GM18498 (cell line): ENCODE measurements at regions not wholly inside any gene's neighbourhood (a gene's known extent, or its start where the extent isn't known, plus 50 kb on each side); places are given as distances from the start of the nearest gene placed in this dataset.

Experiments used
- ATAC-seq: cut with Tn5 transposase; IDR thresholded peaks from one replicate; pipeline ENCODE4 v1.9.1; 2021; ENCODE audit warnings: mild to moderate bottlenecking, moderate library complexity; ENCODE audit not compliant: unreplicated experiment

GRCh38 chr11:15532432-15532831, 417.7 kb downstream of the INSC start:
- ATAC-seq, result no peak

GRCh38 chr11:15534266-15534665, 419.5 kb downstream of the INSC start:
- no peak for ATAC-seq

- no peak for ATAC-seq
Measured at GRCh38 chr11:15535414-15535813, 420.7 kb downstream of the INSC start.

GRCh38 chr11:15536438-15536837, 421.7 kb downstream of the INSC start:
- ATAC-seq, result no peak

GRCh38 chr11:15539645-15540044, 424.9 kb downstream of the INSC start:
- ATAC-seq, result no peak

GRCh38 chr11:15541079-15541478, 426.4 kb downstream of the INSC start:
- ATAC-seq, result no peak

- no peak for ATAC-seq
Measured at GRCh38 chr11:15544353-15544752, 429.6 kb downstream of the INSC start.

GRCh38 chr11:15547685-15548084, 433.0 kb downstream of the INSC start:
- no peak for ATAC-seq

GRCh38 chr11:15551901-15552851, 437.5 kb downstream of the INSC start:
- ATAC-seq, result no peak

- no peak for ATAC-seq
Measured at GRCh38 chr11:15555161-15555560, 440.4 kb downstream of the INSC start.

- no peak for ATAC-seq
Measured at GRCh38 chr11:15557457-15558230, 442.9 kb downstream of the INSC start.

- ATAC-seq, result no peak
Measured at GRCh38 chr11:15558513-15559181, 443.9 kb downstream of the INSC start.

- no peak for ATAC-seq
Measured at GRCh38 chr11:15560689-15561467, 446.2 kb downstream of the INSC start.

- no peak for ATAC-seq
Measured at GRCh38 chr11:15562230-15562629, 447.5 kb downstream of the INSC start.

- ATAC-seq, result no peak
Measured at GRCh38 chr11:15563054-15563453, 448.3 kb downstream of the INSC start.

GRCh38 chr11:15565880-15566279, 451.2 kb downstream of the INSC start:
- ATAC-seq, result no peak

GRCh38 chr11:15568440-15568839, 453.7 kb downstream of the INSC start:
- no peak for ATAC-seq

- ATAC-seq, result no peak
Measured at GRCh38 chr11:15569305-15570025, 454.7 kb downstream of the INSC start.

GRCh38 chr11:15575409-15575808, 460.7 kb downstream of the INSC start:
- no peak for ATAC-seq

GRCh38 chr11:15576769-15577168, 462.0 kb downstream of the INSC start:
- no peak for ATAC-seq
